H1 (cell line): ENCODE measurements at regions not wholly inside any gene's neighbourhood (a gene's known extent, or its start where the extent isn't known, plus 50 kb on each side); places are given as distances from the start of the nearest gene placed in this dataset.

Experiments used
- ASH2L ChIP-seq: fragments of 200-600, 300-600 bp; sonication (generic); IDR thresholded peaks from one replicate; pipeline ENCODE4 v1.7.1; 2017; ENCODE audit warnings: low read length
- POLR2A ChIP-seq, 2 experiments: IDR thresholded peaks; 1 replicate in 1 of 2; 2 replicates in 1 of 2; pipeline ENCODE4 v1.6.1; 2011; ENCODE audit warnings: low read depth in 2 of 2, low read length in 2 of 2, mild to moderate bottlenecking in 2 of 2; ENCODE audit errors: control extremely low read depth in 1 of 2
- SUZ12 ChIP-seq: fragments of 200-600 bp; sonication (generic); IDR thresholded peaks from 2 replicates; pipeline ENCODE4 v1.6.1; 2012; ENCODE audit warnings: mild to moderate bottlenecking, inconsistent platforms, low read length, moderate library complexity, mixed read lengths
- TAF1 ChIP-seq: IDR thresholded peaks from 2 replicates; pipeline ENCODE4 v1.6.1; 2011; ENCODE audit warnings: mild to moderate bottlenecking, low read depth, low read length
- TF ChIP-seq, protein P1 (sequence below), 3 experiments: IDR thresholded peaks; 1 replicate in 2 of 3; 2 replicates in 1 of 3; pipeline versions ENCODE4 v1.5.1 to v1.6.1; 2011; ENCODE audit warnings: low read length in 3 of 3, mild to moderate bottlenecking in 3 of 3, inconsistent platforms in 2 of 3, low read depth in 1 of 3, moderate library complexity in 1 of 3; ENCODE audit not compliant: insufficient read depth in 1 of 3; ENCODE audit errors: control extremely low read depth in 1 of 3

DNA sequence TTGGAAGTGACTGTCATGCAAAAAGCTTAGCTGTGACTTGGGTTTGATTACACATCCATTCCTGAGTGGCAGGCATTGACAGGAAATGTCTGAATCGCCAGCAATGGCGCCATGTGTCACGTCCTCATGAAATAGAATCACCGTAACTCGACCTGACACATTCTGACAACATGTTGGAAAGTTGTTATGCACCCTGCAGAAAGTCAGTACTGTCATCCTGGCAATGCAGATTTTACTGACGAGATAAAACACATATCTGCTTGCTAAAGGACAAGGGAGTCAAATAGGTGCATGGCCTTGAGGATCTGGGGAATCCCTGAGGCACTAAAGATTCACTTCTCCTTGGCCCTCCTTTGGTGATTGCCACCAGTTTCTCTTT is 344.2 kb downstream of the SPATA31D1 start:
- TF ChIP-seq, protein P1, sequence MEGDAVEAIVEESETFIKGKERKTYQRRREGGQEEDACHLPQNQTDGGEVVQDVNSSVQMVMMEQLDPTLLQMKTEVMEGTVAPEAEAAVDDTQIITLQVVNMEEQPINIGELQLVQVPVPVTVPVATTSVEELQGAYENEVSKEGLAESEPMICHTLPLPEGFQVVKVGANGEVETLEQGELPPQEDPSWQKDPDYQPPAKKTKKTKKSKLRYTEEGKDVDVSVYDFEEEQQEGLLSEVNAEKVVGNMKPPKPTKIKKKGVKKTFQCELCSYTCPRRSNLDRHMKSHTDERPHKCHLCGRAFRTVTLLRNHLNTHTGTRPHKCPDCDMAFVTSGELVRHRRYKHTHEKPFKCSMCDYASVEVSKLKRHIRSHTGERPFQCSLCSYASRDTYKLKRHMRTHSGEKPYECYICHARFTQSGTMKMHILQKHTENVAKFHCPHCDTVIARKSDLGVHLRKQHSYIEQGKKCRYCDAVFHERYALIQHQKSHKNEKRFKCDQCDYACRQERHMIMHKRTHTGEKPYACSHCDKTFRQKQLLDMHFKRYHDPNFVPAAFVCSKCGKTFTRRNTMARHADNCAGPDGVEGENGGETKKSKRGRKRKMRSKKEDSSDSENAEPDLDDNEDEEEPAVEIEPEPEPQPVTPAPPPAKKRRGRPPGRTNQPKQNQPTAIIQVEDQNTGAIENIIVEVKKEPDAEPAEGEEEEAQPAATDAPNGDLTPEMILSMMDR (IDR thresholded peaks at IDR 0.05; ENCODE audit: control extremely low read depth in 1 of 3, insufficient read depth in 1 of 3, low read depth in 1 of 3, low read length in 3 of 3) = no peak
- no peak for TF ChIP-seq POLR2A (IDR thresholded peaks at IDR 0.05; ENCODE audit: control extremely low read depth in 1 of 2, low read depth in 2 of 2, low read length in 2 of 2)
- no peak for TF ChIP-seq ASH2L
- TF ChIP-seq SUZ12 = no peak
- TF ChIP-seq TAF1 = no peak
